ENCODE measurements at regions not wholly inside any gene's neighbourhood (a gene's known extent, or its start where the extent isn't known, plus 50 kb on each side); places are given as distances from the start of the nearest gene placed in this dataset.

DNA sequence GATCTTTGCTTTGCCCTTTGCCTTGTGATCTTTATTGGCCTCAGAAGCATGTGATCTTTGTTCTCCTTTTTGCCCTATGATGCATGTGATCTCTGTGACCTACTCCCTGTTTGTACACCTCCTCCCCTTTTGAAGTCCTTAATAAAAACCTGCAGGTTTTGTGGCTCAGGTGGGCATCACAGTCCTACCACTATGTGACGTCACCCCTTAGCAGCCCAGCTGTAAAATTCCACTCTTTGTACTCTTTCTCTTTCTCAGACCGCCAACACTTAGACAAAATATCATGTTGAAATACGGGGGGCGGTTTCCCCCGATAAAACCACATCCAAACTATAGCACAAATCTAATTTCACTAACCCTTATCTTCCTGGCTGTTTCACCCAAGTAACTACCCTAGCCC lies 76.7 kb upstream of the RAPGEF4 start:
- intact Hi-C loops (cut with DNase I; ENCODE audit: low total_unique reads), result no loop called here
- no peaks in the 10 kb centered on the region for H3K9me3 ChIP-seq
- WGBS, 2 donors (ENCODE audit: low coverage in 1 of 2), result 91% methylated on average over 5 of the region's 5 CpGs
- no peaks in the 10 kb centered on the region for H3K36me3 ChIP-seq
- H3K4me1 ChIP-seq, result no peaks in the 10 kb centered on the region
- DNase-seq, result no peak
- no peak overlapping the region for H3K27ac ChIP-seq
- no peaks in the 10 kb centered on the region for H3K27me3 ChIP-seq
- TF ChIP-seq, protein P1, sequence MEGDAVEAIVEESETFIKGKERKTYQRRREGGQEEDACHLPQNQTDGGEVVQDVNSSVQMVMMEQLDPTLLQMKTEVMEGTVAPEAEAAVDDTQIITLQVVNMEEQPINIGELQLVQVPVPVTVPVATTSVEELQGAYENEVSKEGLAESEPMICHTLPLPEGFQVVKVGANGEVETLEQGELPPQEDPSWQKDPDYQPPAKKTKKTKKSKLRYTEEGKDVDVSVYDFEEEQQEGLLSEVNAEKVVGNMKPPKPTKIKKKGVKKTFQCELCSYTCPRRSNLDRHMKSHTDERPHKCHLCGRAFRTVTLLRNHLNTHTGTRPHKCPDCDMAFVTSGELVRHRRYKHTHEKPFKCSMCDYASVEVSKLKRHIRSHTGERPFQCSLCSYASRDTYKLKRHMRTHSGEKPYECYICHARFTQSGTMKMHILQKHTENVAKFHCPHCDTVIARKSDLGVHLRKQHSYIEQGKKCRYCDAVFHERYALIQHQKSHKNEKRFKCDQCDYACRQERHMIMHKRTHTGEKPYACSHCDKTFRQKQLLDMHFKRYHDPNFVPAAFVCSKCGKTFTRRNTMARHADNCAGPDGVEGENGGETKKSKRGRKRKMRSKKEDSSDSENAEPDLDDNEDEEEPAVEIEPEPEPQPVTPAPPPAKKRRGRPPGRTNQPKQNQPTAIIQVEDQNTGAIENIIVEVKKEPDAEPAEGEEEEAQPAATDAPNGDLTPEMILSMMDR (IDR thresholded peaks at IDR 0.05), result no peak
- no peak for TF ChIP-seq POLR2AphosphoS5 (IDR thresholded peaks at IDR 0.05)
- no peak for TF ChIP-seq EP300 (IDR thresholded peaks at IDR 0.05; ENCODE audit: low read depth)
- no peak for TF ChIP-seq POLR2A (IDR thresholded peaks at IDR 0.05)
- in situ Hi-C loops (cut with MboI; ENCODE audit: low pct_ligation_motif_present in 1 of 4, low pct_unique_long_range_greater_than_20kb in 1 of 4, low sequenced_read_pairs in 3 of 4), result no loop called here
- no peak overlapping the region for H3K4me3 ChIP-seq

DNA sequence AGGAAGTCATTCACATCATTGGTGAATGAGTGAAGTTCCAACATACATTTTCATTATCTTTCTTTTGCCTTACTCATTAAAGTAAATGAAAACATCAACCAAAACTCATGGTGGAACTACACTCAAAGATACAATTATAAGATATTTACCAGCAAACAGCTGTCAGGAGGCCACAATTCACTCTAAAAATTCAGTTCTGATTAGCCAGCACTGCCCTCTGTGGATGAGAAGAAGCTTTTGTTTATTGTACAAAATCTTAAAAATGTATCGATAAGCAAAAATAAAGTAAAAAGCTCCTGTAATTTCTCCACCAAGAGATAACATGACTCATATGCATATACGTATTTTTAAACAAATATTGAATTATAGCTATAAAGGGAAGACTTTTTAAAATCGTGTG lies 73.5 kb upstream of the RAPGEF4 start:
- H3K4me3 ChIP-seq, result no peak overlapping the region
- no peaks in the 10 kb centered on the region for H3K4me1 ChIP-seq
- H3K27me3 ChIP-seq, result no peaks in the 10 kb centered on the region
- no peaks in the 10 kb centered on the region for H3K9me3 ChIP-seq
- H3K27ac ChIP-seq, result no peak overlapping the region
- intact Hi-C loops (cut with DNase I; ENCODE audit: low total_unique reads), result no loop called here
- no peaks in the 10 kb centered on the region for H3K36me3 ChIP-seq
- DNase-seq, result no peak
- 58 to 65% methylated on average over 3 of the region's 3 CpGs for WGBS, 2 donors (ENCODE audit: low coverage in 1 of 2)
- in situ Hi-C loops (cut with MboI; ENCODE audit: low pct_ligation_motif_present in 1 of 4, low pct_unique_long_range_greater_than_20kb in 1 of 4, low sequenced_read_pairs in 3 of 4), result no loop called here
- TF ChIP-seq POLR2AphosphoS5 (IDR thresholded peaks at IDR 0.05) (no peak), POLR2A (IDR thresholded peaks at IDR 0.05) (no peak), EP300 (IDR thresholded peaks at IDR 0.05; ENCODE audit: low read depth) (no peak)
- TF ChIP-seq, protein P1 (IDR thresholded peaks at IDR 0.05), result no peak

DNA sequence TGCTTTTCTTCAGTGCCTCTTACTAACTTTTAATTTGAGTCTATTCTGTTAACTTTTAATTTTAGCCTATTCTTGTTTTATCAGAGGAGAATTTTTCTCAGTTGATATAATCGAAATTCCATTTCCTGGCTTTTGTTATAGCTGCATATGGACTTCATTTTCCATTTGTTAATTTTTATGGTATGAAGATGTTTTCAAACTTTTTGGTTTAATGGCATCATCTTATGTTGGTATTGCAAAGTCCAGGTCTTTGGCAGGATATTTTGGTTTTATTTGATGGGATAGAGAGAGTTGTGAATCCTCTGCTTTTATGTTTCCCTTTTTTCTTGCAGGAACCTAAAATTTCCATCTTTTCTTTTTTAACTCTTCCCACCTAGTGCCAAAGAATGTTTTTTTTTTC lies 70.9 kb upstream of the RAPGEF4 start:
- no peaks in the 10 kb centered on the region for H3K27me3 ChIP-seq
- H3K9me3 ChIP-seq, result no peaks in the 10 kb centered on the region
- 70 to 78% methylated on average over 1 of the region's 1 CpG for WGBS, 2 donors (ENCODE audit: low coverage in 1 of 2)
- TF ChIP-seq, protein P1 (IDR thresholded peaks at IDR 0.05), result no peak
- no peak for TF ChIP-seq EP300 (IDR thresholded peaks at IDR 0.05; ENCODE audit: low read depth)
- no peak for TF ChIP-seq POLR2AphosphoS5 (IDR thresholded peaks at IDR 0.05)
- no peak for TF ChIP-seq POLR2A (IDR thresholded peaks at IDR 0.05)
- H3K36me3 ChIP-seq, result no peaks in the 10 kb centered on the region
- intact Hi-C loops (cut with DNase I; ENCODE audit: low total_unique reads), result no loop called here
- in situ Hi-C loops (cut with MboI; ENCODE audit: low pct_ligation_motif_present in 1 of 4, low pct_unique_long_range_greater_than_20kb in 1 of 4, low sequenced_read_pairs in 3 of 4), result no loop called here
- no peak overlapping the region for H3K4me3 ChIP-seq
- no peak for DNase-seq
- H3K4me1 ChIP-seq, result no peaks in the 10 kb centered on the region
- H3K27ac ChIP-seq, result no peak overlapping the region

DNA sequence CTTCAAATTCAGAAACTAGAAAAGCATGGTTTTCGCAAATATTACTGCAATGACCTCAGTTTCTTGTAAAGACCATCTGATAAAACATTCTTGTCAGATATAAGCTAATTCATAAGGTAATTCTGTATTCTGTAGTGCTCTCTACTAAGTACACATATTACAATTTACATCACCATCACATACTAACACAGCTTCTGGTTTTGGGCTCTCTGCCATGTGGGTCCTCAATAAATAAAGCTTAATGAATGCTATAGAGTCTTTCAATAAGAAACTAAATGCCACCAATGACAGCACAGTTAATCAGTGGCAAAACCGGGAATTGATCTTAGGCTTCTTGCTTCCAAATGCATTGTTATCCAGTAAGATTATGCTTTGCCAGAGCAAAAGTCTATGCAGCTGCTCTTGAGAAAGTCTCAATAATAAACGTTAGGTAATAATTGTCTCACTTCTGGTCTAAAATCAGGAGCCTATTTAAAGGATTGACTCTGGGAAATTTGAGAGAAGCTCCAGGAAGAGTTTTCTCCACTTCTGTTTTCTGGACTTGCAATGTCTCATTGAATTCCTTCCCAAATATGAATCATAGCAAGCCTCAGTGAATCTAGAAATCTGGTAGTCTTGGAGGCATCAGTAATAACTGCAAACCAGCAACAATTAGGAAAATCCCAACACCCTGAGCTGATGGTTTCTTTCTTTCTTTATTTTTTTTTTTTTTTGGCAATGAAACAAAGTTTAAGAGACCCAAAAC lies 67.9 kb upstream of the RAPGEF4 start:
- Histone ChIP-seq H3K9me3 (no peaks in the 10 kb centered on the region), H3K4me3 (no peak overlapping the region), H3K27me3 (no peaks in the 10 kb centered on the region), H3K27ac (no peak overlapping the region), H3K4me1 (peaks cover 3 to 18% (median 11%) of the 10 kb centered on the region in 4 donors), H3K36me3 (no peaks in the 10 kb centered on the region)
- WGBS, 2 donors (ENCODE audit: low coverage in 1 of 2), result 71 to 76% methylated on average over 3 of the region's 3 CpGs
- TF ChIP-seq, protein P1 (IDR thresholded peaks at IDR 0.05), result no peak
- TF ChIP-seq POLR2A (IDR thresholded peaks at IDR 0.05), result no peak
- no peak for TF ChIP-seq POLR2AphosphoS5 (IDR thresholded peaks at IDR 0.05)
- no peak for TF ChIP-seq EP300 (IDR thresholded peaks at IDR 0.05; ENCODE audit: low read depth)
- intact Hi-C loops (cut with DNase I; ENCODE audit: low total_unique reads), result no loop called here
- DNase-seq, result no peak
- in situ Hi-C loops (cut with MboI; ENCODE audit: low pct_ligation_motif_present in 1 of 4, low pct_unique_long_range_greater_than_20kb in 1 of 4, low sequenced_read_pairs in 3 of 4), result no loop called here
